IPS-NIHi11 (cell line): ENCODE measurements at regions not wholly inside any gene's neighbourhood (a gene's known extent, or its start where the extent isn't known, plus 50 kb on each side); places are given as distances from the start of the nearest gene placed in this dataset.

ENCODE experiments used
- DNase-seq: peaks from one replicate; pipeline ENCODE4 v3.0.0; 2012; ENCODE audit warnings: mixed read lengths, low spot score

DNA sequence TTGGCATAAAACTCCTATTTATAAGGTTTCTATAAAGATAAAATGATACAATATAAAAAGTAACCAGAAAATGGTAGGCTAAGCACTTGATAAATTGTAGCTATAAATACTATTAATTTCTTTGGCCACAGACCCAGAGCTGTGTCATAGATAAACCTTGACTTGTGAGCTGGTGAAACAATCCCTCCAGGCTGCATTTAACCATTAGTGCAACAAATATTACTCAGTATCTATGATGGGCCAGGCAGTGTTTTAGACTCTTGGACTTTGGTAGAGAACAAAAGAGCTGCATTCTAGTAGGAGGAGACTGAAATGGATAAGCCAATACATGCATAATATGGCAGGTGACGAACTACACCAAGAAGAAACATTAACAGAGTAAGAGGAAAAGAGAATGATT lies 178.1 kb downstream of the BTG1 start:
- no peak for DNase-seq

DNA sequence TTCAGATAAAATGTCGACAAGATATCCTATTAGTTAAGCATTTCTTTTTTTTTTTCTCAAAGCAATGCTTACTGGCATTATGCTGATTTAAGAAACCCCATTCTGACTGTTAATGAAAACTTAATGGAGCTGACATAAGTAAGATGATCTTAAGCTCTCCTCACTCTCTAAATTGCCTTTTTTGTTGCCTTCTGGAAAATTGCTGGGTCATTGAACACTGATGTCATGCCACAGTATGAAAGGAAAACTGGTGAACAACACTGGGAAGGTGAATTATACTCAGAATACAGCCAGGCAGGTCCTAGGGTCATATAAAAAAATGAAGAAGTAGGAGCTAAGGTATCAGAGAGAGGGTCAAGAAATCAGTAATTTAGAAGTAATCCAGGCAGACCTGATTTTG lies 179.9 kb downstream of the BTG1 start:
- DNase-seq, result no peak

DNA sequence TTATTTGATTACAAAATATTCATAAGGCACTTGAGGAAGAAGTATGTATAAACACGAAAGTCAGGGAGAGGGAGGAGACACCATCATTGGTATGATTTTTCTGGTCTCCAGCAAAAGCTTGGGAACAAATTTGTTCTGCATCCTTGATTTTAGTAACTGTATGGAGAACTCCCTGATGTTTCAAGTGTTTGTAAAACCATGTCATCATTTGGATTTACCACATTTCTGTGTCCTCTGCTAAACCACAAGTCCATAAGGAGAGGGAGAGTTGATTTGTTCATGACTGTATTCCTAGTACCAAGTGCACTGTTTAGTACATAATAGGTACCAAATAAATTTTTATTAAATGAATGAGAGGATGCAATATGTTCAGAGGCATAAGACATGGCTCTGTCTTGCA lies 181.1 kb downstream of the BTG1 start:
- no peak for DNase-seq

DNA sequence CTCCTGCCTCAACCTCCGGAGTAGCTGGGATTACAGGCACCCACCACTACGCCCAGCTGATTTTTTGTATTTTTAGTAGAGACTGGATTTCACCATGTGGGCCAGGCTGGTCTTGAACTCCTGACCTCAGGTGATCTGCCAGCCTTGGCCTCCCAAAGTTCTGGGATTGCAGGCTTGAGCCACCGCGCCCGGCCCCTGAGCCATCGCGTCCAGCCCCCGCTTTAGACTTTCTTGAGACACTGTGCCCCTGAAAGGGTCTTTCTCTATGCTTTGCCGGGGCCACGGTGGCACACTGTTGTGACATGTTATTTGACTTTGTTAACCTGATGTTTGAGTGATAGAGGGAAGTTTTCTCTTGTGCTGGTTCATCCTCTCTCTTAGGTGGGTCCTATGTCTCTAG lies 186.4 kb downstream of the BTG1 start:
- DNase-seq, result no peak

DNA sequence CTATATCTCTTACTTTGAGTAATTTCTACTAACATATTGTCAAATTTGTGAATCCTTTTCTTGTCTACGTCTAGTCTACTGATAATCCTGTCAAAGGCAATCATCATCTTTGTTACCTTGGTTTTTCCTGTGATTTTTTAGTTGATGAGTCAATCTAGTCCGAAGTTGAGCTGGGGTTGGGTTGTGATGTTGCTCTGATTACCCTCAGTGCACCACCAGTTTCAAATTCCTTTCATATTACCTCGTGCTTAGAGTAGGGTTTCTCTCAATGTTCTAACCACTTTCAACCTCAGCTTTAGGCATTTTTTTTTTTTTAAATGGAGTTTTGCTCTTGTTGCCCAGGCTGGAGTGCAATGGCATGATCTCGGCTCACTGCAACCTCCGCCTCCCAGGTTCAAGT lies 186.8 kb downstream of the BTG1 start:
- no peak for DNase-seq

DNA sequence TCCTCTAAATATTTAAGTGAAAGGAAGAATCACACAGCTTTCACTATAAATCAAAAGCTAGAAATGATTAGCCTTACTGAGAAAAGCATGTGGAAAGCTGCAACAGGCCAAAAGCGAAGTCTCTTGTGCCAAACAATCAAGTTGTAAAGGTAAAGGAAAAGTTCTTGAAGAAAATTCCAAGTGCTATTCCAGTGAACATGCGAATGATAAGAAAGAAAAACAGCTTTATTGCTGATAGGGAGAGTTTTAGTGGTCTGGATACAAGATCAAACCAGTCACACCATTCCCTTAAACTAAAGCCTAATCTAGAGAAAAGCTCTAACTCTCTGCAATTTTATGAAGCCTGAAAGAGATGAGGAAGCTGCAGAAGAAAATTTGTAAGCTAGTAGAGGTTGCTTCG lies 190.9 kb downstream of the BTG1 start:
- no peak for DNase-seq

DNA sequence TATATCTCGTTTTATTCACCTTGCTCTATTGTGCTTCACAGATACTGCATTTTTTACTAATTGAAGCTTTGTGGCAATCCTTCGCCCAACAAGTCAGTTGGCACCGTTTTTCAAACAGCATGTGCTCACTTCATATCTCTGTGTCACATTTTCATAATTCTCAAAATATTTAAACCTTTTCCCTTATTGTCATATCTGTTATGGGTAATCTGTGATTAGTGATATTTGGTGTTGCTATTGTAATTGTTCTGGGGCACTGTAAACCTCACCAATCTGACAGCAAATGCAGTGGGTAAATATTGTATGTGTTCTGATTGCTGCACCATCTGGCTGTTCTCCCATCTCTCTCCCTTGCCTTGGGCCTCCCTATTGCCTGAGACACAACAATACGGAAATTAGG lies 191.3 kb downstream of the BTG1 start:
- no peak for DNase-seq

DNA sequence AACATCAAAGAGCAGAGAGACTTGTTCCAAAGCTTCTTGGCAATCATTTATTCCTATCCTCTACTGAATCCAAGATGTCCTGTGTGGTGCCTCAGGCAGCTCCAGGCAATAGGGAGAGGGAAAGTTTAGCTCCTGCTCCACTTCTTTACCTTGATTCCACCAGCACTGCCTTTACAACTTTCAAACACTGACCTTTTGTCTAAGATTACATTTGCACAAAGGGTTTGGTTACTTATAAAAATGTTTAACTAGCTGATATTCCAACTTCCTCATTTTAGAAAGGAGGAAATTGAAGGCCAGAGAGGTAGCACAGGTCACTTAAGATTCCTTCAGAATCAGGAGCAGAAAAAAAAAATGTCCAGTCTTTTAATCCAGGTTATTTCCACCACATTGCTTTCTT lies 192.7 kb downstream of the BTG1 start:
- DNase-seq, result no peak

DNA sequence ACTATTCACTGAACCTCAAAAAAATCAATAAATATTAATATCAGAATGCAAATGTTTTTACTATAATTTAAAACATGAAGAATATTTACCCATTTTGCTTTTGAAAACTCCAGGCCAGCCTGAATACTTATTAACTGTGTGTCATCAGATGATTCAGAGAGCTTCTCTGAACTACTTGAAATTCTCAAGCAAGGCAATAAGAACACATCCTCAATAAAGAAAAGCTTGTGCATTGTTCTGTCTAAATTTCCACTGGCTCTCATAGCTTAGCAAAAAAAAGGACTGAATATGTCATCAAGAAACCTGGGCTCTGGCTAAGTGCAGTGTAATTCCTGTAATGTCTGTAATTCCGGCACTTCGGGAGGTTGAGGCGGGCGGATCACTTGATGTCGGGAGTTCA lies 194.1 kb downstream of the BTG1 start:
- no peak for DNase-seq

DNA sequence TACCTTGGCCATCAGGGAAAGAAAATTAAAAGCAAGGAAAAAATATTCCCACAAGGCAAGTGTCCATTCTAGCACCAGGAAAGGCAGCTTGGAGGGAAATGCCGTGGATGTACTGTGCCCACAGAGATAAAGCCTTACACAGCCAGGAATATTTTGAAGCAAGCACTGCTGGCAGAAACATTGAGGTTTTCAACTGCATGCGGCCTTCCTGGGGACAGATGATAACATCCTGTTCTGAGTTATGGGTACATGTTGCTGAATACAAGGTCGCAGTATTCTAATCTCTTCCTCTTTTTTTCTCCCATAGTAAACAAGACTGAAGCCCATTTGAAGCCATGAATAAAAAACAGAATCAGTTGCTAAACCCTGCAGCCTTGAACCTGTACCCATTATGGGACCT lies 197.1 kb downstream of the BTG1 start:
- DNase-seq, result no peak

DNA sequence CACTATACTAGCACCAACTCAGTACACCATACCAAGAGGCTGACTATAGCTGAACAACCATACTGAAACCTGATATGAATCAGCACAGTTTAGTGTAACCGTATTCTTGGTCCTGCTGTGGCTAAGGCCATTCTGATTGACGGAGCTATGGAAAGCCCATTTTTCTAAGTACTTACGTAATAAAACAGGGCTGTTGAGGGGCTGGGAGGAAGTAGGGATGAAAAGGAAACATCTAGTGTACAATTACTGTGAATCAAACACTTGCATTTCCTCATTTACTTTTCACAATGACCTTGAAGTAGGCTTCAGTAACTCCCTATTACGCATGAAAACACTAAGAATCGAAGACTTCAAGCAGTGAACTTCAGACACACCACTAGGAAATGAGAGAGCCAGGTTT lies 198.2 kb downstream of the BTG1 start:
- DNase-seq, result no peak

DNA sequence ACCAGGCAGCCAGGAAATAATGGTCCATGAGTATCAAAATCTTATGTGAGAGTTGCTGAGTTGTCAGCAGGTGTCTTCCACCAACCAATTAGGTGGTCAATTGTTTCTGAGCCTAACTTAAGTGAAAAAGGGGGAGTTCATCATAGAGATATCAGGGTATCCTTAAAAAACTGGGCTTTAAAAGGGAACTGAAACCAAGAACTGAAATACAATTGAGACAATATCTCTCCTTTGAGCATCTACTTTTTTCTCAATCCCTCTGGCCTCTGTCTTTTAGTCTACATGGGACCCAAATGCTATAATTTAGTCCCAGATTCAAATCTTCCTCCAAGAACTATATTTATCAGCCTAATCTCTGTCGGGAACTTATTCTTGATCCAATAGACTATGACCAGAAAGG lies 201.0 kb downstream of the BTG1 start:
- DNase-seq, result no peak

DNA sequence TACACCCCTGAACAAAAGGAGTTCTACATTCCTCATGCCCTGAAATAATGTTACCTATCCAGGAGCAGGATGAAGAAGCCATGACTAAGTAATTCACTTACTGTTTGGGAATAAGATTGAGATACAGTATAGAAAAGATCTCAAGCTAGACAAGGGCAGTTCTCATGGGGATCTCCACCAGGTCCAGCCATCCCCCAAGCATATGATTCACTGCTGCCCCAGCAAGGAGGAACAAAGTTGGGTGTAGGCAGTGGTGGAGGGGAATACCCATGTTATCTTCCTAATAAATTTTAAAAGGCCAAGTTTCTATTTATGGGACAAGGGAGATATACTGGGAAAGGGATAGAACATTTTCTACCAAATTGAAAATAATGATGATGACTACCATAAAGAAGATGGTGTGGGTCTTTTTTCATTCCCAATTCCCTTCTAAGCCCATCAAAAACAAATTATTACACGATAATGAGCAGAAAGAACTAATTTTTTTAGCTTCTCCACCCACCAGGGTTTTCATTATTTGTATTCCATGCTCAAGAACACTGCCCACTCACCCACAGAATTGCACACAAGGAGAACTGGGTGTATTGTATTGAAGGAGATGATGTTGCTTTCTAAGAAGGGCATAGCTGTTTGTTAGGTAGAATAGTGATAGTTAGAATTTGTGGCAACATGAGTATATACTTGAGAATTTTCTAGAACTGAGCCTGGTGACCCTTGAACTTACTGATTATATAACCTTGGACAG lies 204.6 kb downstream of the BTG1 start:
- no peak for DNase-seq

DNA sequence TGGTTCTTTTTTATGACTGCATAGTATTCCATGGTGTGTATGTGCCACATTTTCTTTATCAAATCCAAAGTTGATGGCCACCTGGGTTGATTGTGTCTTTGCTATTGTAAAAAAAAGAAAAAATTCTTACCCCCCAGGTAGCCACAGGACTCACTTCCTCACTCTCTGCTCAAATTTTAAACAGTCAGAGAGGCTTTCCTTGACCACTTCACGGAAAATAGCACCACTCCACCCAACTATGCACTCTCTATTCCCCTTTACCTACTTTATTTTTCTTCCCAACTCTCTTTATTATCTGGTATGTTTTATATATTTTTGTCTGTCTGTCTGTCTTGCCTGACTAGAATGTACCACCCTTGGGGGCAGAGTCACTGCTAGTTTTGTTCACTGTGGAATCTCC lies 205.3 kb downstream of the BTG1 start:
- no peak for DNase-seq

DNA sequence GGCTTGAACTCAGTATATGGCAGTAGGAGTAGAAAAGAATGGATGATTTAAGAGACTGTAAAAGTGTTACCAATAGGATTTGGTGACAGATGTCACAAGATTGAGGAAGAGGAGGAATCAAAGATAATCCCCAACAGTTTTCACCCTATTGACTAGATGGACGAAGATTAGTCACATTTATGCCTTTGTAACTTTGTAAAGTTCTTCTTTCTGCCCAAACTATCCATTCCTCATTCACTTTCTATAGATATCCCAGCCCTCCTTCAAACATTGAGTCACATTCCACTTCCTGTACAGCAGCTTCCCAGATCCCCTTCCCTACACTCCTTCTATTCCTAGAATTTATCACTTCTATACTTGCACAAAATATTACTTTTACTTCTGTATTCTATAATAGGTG lies 207.9 kb downstream of the BTG1 start:
- DNase-seq, result no peak

DNA sequence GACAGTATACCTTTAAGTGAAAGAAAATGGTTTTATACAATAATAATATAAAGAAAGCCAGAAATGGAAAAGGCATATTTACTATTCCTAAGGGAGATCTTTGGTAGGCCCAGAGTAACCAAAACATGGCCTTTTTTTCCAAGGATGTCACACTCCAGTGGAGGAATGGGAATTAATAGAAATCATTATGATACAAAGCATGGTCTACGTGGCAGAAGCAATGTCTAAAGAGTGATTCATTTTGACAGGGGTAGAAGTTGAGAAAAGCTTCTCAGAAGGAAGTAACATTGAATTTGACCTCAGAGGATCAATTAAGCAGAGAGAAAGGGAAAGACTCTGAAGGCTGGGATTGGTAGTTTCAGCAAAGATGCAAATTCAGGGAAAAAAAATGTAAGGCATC lies 208.6 kb downstream of the BTG1 start:
- DNase-seq, result no peak

DNA sequence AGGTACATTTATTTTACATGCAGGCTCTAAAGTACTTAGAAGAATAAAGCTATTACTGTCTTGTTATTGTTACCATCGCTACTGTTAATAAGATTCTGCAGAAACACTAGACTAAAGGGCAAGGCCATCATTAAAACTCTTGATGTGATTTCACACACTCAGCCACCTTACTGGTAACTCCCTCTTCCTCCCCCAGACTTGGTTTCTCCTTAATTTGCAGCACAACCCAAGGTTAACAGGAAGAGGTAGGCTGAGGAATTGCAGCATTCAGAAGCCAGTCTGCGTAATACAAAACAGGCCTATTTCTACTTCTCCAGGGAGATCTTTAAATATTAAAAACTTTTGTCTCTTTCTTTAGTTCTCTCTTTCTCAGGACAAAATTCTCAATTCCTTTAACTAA lies 210.3 kb downstream of the BTG1 start:
- DNase-seq, result no peak

DNA sequence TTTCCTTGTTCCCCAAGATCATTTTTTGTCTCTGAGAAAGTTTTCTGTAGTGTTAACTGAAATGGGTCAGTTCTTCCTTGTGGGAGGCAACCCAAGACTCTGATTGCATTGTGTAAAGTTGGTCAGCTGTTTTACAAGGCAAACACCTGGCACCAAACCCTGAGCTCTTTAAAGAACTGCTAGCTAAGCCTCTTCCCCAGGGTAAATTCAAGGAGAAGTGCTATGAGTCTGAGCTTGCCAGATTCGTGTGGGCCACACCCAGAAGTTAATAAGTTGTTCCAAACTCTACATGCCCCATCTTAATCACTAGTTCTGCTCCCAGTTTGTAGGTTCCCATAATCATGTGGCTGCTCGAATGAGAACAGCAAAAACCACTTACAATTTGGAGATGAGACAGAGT lies 214.5 kb downstream of the BTG1 start:
- DNase-seq, result no peak

DNA sequence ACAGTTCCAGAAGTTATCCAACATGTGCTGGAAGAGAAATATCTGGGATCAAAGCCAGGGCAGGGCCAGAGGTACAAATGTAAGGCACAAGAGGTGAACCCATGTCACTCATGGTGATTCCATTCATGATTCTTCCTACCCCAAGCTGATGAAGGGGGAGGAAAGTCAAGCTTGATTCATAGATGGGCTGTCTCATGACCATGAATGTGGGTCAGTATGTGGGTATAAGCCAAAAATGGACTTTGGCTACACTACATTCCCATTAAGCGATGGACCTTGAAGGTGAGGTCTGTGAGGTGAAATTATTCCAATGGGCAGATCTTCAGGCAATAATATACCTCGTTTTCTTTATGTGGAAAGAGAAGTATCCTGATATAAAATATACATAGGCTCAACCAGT lies 217.1 kb downstream of the BTG1 start:
- no peak for DNase-seq

DNA sequence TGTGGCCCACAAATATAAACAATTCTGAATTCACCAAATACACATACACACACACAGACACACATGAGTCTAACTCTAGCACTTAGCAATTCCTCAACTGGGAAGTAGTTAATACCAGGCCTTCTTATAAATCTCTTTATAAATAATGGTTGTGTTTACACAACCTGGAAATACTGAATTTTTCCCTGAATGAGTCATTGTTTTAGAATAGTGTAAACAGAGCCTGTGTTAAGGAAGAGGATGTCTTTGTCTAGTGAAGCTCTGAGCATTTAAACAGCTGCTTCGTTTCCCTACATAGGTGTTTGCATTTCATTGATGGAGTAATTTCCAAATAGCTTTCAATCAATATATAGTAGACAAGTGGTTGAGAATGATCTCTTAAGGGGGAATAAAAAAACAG lies 218.8 kb downstream of the BTG1 start:
- DNase-seq, result no peak

DNA sequence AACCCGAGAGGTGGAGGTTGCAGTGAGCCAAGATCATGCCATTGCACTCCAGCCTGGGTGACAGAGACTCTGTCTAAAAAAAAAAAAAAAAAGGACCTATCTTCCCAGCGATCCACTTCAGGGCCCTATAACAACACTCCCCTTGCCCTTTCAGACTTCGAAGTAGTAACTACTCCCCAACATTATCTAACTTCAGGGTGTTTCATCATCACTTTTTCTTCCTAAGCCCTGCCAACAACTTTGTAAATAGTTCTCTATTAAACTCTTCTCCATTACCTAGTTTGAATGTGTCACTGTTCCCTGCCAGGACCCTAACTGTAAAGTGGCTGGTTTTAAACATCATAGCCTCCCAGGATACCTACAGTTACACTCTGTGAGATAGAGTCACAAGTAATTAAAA lies 220.8 kb downstream of the BTG1 start:
- no peak for DNase-seq

DNA sequence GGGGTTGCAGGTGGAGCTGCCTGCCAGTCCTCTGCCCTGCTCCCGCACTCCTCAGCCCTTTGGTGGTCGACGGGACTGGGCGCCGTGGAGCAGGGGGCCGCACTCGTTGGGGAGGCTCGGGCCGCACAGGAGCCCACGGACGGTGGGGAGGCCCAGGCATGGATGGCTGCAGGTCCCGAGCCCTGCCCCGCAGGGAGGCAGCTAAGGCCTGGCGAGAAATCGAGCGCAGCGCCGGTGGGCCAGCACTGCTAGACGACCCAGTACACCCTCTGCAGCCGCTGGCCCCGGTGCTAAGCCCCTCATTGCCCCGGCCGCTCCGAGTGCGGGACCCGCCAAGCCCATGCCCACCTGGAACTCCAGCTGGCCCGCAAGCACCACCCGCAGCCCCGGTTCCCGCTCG lies 221.8 kb downstream of the BTG1 start:
- DNase-seq, result no peak

DNA sequence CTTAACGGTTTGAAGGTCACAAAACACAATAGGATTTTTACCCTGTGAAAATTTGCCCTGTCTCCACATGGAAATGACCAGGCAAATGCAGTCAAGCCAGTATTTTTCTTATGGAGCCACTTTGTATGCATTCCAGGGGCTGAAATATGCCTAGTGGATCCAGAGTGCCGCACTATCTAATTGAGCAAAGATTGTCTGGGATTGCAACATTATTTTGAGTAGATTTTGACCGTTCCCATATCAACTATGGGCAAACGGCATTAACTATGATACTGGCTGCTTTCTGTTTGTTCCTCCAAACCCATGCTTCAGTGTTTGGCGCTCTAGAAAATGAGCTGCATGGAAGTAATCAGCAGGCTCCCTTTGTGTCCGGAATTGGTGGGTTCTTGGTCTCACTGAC lies 223.0 kb downstream of the BTG1 start:
- DNase-seq, result no peak

DNA sequence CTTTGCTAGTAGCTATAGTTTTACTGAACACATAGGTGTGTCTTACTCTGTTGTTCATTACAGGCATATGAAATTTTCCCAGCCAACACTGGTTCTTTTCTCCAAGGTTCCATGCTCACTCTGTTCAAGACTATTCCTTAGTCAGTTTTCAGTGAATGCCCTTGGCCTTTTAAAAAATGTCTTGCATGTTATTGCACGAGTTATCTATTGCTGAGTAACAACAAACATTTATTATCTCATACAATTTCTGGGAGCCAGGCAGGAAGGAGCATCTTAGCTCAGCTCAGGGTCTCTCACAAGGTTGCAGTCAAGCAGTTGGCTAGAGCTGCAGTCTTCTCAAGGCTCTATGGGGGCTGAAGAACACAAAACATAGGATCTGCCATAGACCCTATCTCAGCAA lies 223.5 kb downstream of the BTG1 start:
- no peak for DNase-seq

DNA sequence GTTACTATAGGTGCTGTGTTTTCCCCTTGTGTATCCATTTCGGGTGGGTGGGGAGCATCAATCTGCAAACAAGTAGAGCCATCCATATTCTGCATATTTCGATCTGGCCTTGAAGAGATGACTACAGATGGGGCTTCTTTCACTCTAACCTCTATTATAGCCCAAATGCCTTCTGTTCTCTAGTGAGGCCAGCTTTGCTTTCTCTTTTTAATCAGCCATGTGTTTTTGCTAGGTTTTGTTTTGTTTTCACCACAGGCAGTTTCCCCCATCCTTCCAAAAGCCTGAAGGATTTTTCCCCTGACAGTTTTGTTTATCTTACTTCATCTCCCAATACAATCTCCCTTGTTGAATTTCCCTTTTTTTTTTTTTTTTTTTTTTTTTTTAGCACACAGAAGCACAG lies 224.1 kb downstream of the BTG1 start:
- DNase-seq, result no peak
